ENCODE measurements at regions not wholly inside any gene's neighbourhood (a gene's known extent, or its start where the extent isn't known, plus 50 kb on each side); places are given as distances from the start of the nearest gene placed in this dataset.

DNA sequence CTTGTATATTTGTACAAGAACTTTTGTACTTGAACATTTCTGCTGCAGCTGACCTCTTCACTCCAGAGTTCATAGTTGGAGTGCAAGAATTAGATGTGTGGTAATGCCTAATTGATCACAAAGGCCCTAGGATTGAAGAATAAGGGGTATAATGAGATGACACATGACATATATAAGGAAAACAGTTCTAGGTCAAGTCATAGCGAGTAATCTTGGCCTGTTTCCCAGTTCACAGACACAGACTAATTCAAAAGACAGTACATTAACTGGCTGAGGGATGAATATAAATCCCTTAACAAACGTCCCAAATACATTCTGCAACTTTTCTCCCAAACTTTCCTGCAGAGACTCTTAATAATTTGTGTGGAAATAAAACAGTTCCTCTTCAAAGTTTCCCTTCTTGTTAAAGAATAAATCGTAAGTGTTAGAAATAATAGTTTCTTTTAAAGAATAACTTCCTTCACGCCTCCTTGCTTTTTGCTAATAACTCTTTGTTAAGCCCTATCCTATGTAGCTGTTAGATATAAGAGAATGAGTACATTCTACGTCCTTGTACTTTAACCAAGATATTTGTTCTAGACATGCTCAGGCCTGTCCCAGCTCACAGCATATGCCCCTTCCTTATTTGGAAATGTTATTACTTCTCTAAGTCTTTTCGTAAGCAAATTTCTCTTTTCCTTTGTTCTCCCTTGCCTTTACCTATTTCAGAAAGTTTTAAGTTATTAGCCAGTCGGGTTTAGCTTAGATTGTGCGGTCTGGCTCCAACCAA is 556.4 kb upstream of the CTNND2 start:
- RAD21 ChIA-PET (ENCODE audit: low non-redundant PET in 1 of 2, low total read pairs in 2 of 2, uncharacterized antibody in 2 of 2, unreplicated experiment in 2 of 2): no interaction called here
- H3K36me3 ChIP-seq (ENCODE audit: control insufficient read depth in 1 of 2, insufficient read depth in 2 of 2, low read length in 2 of 2): no peaks in the 10 kb centered on the region

More for the DNA sequence above, 556.4 kb upstream of the CTNND2 start:
- TF ChIP-seq ZFX (IDR thresholded peaks at IDR 0.05): no peak
- TF ChIP-seq JUND (IDR thresholded peaks at IDR 0.05): no peak
- TF ChIP-seq, protein P1, sequence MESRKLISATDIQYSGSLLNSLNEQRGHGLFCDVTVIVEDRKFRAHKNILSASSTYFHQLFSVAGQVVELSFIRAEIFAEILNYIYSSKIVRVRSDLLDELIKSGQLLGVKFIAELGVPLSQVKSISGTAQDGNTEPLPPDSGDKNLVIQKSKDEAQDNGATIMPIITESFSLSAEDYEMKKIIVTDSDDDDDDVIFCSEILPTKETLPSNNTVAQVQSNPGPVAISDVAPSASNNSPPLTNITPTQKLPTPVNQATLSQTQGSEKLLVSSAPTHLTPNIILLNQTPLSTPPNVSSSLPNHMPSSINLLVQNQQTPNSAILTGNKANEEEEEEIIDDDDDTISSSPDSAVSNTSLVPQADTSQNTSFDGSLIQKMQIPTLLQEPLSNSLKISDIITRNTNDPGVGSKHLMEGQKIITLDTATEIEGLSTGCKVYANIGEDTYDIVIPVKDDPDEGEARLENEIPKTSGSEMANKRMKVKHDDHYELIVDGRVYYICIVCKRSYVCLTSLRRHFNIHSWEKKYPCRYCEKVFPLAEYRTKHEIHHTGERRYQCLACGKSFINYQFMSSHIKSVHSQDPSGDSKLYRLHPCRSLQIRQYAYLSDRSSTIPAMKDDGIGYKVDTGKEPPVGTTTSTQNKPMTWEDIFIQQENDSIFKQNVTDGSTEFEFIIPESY (IDR thresholded peaks at IDR 0.05; ENCODE audit: extremely low read depth, insufficient replicate concordance, low read length): no peak
- TF ChIP-seq, protein P2, sequence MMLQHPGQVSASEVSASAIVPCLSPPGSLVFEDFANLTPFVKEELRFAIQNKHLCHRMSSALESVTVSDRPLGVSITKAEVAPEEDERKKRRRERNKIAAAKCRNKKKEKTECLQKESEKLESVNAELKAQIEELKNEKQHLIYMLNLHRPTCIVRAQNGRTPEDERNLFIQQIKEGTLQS (IDR thresholded peaks at IDR 0.05): no peak
- TF ChIP-seq ZNF274 (IDR thresholded peaks at IDR 0.05; ENCODE audit: low read depth, low read length): no peak
- TF ChIP-seq POLR2A (IDR thresholded peaks at IDR 0.05; ENCODE audit: borderline replicate concordance, extremely low read depth, insufficient read depth, insufficient read length): no peak
- TF ChIP-seq SIN3A (IDR thresholded peaks at IDR 0.05; ENCODE audit: low read depth): no peak
- no peak for TF ChIP-seq EZH2phosphoT487 (IDR thresholded peaks at IDR 0.05; ENCODE audit: borderline replicate concordance)
- TF ChIP-seq, protein P3, sequence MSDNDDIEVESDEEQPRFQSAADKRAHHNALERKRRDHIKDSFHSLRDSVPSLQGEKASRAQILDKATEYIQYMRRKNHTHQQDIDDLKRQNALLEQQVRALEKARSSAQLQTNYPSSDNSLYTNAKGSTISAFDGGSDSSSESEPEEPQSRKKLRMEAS (IDR thresholded peaks at IDR 0.05): no peak
- no peak for TF ChIP-seq FOSL1 (IDR thresholded peaks at IDR 0.05; ENCODE audit: low read depth)
- TF ChIP-seq YY1 (IDR thresholded peaks at IDR 0.05; ENCODE audit: extremely low read depth, insufficient replicate concordance, low read depth, low read length): no peak
- TF ChIP-seq SP1 (IDR thresholded peaks at IDR 0.05; ENCODE audit: low read depth): no peak
- TF ChIP-seq, protein P4, sequence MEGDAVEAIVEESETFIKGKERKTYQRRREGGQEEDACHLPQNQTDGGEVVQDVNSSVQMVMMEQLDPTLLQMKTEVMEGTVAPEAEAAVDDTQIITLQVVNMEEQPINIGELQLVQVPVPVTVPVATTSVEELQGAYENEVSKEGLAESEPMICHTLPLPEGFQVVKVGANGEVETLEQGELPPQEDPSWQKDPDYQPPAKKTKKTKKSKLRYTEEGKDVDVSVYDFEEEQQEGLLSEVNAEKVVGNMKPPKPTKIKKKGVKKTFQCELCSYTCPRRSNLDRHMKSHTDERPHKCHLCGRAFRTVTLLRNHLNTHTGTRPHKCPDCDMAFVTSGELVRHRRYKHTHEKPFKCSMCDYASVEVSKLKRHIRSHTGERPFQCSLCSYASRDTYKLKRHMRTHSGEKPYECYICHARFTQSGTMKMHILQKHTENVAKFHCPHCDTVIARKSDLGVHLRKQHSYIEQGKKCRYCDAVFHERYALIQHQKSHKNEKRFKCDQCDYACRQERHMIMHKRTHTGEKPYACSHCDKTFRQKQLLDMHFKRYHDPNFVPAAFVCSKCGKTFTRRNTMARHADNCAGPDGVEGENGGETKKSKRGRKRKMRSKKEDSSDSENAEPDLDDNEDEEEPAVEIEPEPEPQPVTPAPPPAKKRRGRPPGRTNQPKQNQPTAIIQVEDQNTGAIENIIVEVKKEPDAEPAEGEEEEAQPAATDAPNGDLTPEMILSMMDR (IDR thresholded peaks at IDR 0.05 in 2 of 3, conservative IDR thresholded peaks at IDR 0.05 in 1 of 3; ENCODE audit: borderline replicate concordance in 1 of 3, insufficient read depth in 1 of 3, low read depth in 2 of 3, low read length in 2 of 3): no peak
- TF ChIP-seq CEBPB (IDR thresholded peaks at IDR 0.05; ENCODE audit: low read depth): no peak
- TF ChIP-seq SRF (IDR thresholded peaks at IDR 0.05; ENCODE audit: low read depth): no peak
- no peak for TF ChIP-seq CBX3 (IDR thresholded peaks at IDR 0.05; ENCODE audit: low read depth)
- no peak for TF ChIP-seq EGR1 (IDR thresholded peaks at IDR 0.05; ENCODE audit: low read depth)
- Histone ChIP-seq H3K27ac (ENCODE audit: low read depth, low read length) (no peak overlapping the region), H3K4me2 (ENCODE audit: low read length) (no peak overlapping the region), H3K9me3 (ENCODE audit: control insufficient read depth in 1 of 2, insufficient read depth in 1 of 2, low read depth in 1 of 2, low read length in 2 of 2) (peaks cover 14 to 15% of the 10 kb centered on the region in 2 experiments; a peak in 2 of 4 replicates), H4K20me1 (ENCODE audit: insufficient read depth) (no peaks in the 10 kb centered on the region), H3K4me3 (replicated peaks in 1 of 2; ENCODE audit: low read depth in 1 of 2, low read length in 2 of 2) (no peak overlapping the region), H3K4me1 (ENCODE audit: control insufficient read depth in 1 of 2, insufficient read depth in 2 of 2, low read length in 2 of 2) (no peaks in the 10 kb centered on the region), H2AFZ (ENCODE audit: low read depth, low read length, poor library complexity, severe bottlenecking) (no peak overlapping the region), H3K9me2 (ENCODE audit: insufficient read depth) (no peaks in the 10 kb centered on the region), H3K9ac (ENCODE audit: low read length) (no peak overlapping the region), H3K79me2 (ENCODE audit: insufficient read depth, low read length) (no peaks in the 10 kb centered on the region), H3K27me3 (ENCODE audit: insufficient read depth, low read length) (no peaks in the 10 kb centered on the region)
- ChIA-PET CTCF (no interaction called here), POLR2A (no interaction called here)
- DNase-seq (ENCODE audit: low read depth, low spot score): no peak
- intact Hi-C loops (cut with micrococcal nuclease): no loop called here
- BruUV-seq (replicated peaks): no TSS peak
- ATAC-seq: no peak

Data from HCT116 (cell line).